Left cardiac atrium (tissue), 4 donors: ENCODE measurements at regions not wholly inside any gene's neighbourhood (a gene's known extent, or its start where the extent isn't known, plus 50 kb on each side); places are given as distances from the start of the nearest gene placed in this dataset.
"Not testable (repeated sequence)": the region's sequence is repeated elsewhere in the genome, so short reads cannot be mapped to it uniquely, and the experiment has no call there.

Source experiments
- ATAC-seq, 2 donors: fragments of 200-7000 bp; cut with Tn5 transposase; one replicate each; pipeline ENCODE4 v1.9.1; 2020; ENCODE audit warnings: mild to moderate bottlenecking in 2 of 2, moderate library complexity in 2 of 2
- DNase-seq: peaks from one replicate; pipeline ENCODE4 v3.0.0-alpha.2; 2020
- intact Hi-C, 2 donors: fragments of 100-400 bp; cut with DNase I; formaldehyde crosslinking; loops; one replicate each; pipeline versions ENCODE4 v1.14.1 to v1.15.1; 2022 to 2023
- donor health status: DM: no; HTN: yes; CAD: no.
- donor health status: DM: no; HTN: yes; CAD: no; lungs with severe emphysema.
- donor health status: DM: yes; HTN: yes; CAD: no.
- donor health status: Dilated cardiomyopathy.

DNA sequence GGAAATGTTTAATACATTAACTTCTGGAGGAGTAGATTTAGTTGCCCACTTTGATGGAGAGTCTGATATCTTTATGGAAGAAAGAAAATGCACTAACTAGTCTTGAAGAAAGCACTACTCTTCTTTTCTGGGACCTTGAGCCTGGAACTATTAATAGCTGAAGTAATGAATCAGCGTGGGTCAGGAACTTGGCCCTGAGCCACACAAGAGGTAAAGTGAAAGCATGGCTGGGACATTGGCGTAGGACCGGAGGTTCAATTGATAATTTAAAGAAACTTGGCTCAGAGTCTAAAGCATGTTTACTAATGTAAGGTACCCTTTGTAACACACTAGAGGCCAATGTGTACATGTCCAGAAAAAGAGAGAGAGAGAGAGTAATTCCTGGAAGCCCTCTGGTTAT is 195.5 kb downstream of the CDY1B start:
- ATAC-seq, intact Hi-C loops, DNase-seq: not testable (repeated sequence)

DNA sequence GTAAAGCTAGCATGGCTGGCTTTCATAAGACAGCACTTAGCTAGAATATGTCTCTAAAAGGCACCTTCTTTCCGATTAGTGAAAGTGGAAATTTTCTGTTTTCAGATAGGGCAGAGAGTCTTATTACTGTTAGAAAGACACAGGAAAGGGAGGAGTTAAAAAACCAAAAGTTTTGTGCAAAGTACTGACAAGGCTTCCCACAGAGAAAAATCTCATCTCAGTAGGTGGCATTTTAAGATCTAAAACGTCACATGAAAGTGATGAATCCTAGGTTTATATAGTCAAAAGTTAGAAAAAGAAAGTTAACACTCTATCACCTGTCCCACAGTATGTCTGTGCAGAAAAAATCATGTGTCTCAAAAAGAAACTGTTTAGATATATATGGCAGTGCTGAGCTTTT is 197.0 kb downstream of the CDY1B start:
- intact Hi-C loops, ATAC-seq, DNase-seq: not testable (repeated sequence)

DNA sequence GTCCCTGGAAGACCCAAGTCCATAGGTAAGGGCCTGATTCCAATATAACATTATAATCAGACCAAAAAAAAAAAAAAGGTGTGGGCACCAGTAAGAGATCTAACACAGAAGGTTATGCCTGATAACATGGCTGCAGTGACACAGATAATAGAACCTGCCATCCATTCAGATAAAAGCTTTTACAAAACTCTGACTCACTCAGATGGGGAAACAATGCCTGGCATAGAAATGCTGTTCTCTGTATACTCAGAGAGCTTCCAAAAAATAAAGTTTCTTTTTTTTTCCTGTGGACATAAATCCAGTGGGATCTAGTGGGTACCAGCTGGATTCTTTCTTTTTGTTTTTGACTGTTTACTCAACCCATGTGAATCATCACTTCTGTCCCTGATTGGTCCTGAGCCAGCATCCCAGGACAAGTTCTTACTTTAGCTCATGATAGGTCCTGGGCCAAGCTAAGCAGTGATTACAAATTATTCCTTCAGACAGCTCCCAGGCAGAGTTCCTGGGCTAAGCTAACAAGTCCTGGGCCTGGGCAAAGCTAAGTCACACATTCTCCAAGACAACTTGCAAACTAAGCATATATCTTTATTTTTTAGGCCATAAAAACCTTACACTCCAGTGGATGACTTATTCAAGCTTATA is 199.9 kb downstream of the CDY1B start:
- peak in 1 of 2 donors; percentile 90 for ATAC-seq
- intact Hi-C loops, DNase-seq: not testable (repeated sequence)

DNA sequence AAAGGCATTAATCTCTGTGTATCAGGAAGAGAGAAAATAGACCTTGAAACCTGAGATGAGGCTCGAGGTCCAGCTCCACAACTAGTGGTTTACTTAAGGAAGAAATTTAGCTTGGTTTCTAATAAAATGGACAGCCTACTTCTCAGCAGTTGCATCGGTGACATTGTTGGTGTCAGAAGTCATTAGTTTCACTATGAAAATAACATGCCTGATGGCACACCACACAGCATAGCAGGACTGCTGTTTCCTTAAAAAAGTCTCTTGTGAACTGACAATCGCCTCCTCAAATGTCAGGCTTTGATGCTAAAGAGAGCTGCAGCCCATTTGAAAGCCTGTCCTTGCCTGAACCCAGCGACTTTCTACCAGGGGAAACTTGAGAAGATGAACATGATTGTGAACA is 204.1 kb downstream of the CDY1B start:
- DNase-seq, ATAC-seq, intact Hi-C loops: not testable (repeated sequence)

DNA sequence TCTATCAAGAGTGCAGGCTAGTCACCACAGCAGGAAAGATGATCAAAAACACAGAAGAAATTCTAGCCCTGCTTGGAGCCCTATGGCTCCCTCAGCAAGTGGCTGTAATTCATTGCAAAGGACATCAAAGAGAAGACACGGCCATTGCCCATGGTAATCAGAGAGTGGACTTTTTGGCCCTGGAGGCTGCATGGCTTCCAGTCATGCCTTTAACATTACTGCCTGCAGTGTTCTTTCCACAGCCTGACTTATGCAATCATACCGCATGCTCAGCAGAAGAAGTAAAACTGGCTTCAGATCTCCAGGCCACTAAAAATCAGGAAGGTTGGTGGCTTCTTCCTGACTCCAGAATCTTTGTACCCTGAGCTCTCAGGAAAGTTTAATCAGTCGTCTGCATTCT is 218.1 kb downstream of the CDY1B start:
- ATAC-seq, DNase-seq, intact Hi-C loops: not testable (repeated sequence)

DNA sequence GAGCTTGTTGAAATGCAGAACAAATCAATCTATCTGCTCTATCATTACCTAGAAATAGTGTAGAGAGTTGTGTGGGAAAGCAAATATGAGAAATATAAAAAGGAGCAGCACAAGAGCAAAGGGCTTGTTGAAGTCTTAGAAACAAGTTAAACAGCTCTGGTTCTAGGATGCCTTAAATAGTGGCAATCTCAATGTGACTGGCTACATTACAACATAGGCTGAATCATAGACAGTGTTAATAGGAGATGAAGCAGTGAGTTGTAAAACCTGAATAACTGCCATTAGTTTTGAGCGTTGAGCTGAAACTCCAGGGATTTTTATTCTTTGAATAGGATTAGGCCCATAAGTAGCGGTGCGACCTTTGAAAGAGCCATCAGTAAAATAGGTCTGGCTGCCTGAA is 225.9 kb downstream of the CDY1B start:
- DNase-seq, intact Hi-C loops, ATAC-seq: not testable (repeated sequence)

DNA sequence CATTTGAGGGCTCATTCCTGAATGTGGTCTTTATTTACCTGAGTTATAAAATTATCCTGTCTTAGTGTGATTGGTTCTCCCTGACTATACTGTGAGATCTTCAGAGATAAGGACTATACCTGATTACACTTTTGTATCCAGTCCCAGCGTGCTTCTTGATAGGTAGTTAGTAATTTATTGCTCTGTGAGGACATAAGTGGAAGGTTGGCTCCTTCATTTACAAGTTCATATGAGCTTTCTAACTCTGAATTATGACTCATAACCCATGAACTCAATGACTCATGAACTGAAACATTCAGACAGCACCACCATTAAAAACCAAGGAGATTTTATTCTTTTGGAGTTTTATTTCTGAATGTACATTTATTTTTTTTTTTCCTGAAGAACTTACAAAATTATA is 257.1 kb downstream of the CDY1B start:
- intact Hi-C loops, DNase-seq: not testable (repeated sequence)
- ATAC-seq: peak in 1 of 2 donors; percentile 40

DNA sequence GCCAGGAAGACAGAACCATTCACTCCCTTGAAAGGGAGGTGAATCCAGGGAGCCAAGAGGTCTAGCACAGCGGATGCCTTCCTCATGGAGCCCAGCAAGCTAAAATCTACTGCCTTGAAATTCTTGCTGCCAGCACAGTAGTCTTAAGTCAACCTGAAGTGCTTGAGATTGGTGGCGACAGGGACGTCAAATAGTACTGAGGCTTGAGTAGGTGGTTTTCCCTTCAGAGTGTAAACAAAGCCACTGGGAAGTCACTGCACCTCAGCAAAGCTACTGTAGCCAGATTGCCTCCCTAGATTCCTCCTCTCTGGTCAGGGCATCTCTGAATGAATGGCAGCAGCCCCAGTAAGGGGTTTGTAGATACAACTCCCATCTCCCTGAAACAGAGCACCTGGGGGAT is 299.1 kb downstream of the CDY1B start:
- ATAC-seq, intact Hi-C loops, DNase-seq: not testable (repeated sequence)
